IMR-90 (cell line): ENCODE measurements at regions not wholly inside any gene's neighbourhood (a gene's known extent, or its start where the extent isn't known, plus 50 kb on each side); places are given as distances from the start of the nearest gene placed in this dataset.

Experiments used
- ATAC-seq: fragments of 200-7000 bp; cut with Tn5 transposase; 2 replicates; pipeline ENCODE4 v1.9.1; 2020; ENCODE audit warnings: low read depth, mild to moderate bottlenecking, moderate library complexity
- BruUV-seq: library from RNA; stranded (reverse); fragments of 400-500 nt; replicated peaks from 2 replicates; lab custom pipeline; 2021; lab: Mats Ljungman, UMichigan
- CTCF ChIA-PET: fragments of 300-600 bp; formaldehyde crosslinking; extraction: SDS; loops from one replicate; lab custom pipeline; 2021; ENCODE audit warnings: antibody characterized with exemption; lab: Yijun Ruan, JAX
- POLR2A ChIA-PET: fragments of 300-600 bp; sonication (Branson Sonifier 250); formaldehyde crosslinking; loops from one replicate; lab custom pipeline; 2022; ENCODE audit warnings: antibody characterized with exemption; ENCODE audit not compliant: unreplicated experiment; lab: Charles Lee
- DNase-seq: peaks from one replicate; pipeline ENCODE4 v3.0.0; 2013
- H2AFZ ChIP-seq: replicated peaks from 2 replicates; pipeline ENCODE3; 2013; ENCODE audit warnings: low read length, mild to moderate bottlenecking; ENCODE audit not compliant: poor library complexity
- H2AK5ac ChIP-seq: 2 replicates; pipeline ENCODE4 v1.6.1; 2013; ENCODE audit warnings: low read depth, low read length, inconsistent platforms
- H2AK9ac ChIP-seq: replicated peaks from 2 replicates; pipeline ENCODE3; 2013; ENCODE audit warnings: mild to moderate bottlenecking, low read depth, low read length, moderate library complexity; ENCODE audit not compliant: poor library complexity
- H2BK120ac ChIP-seq: 2 replicates; pipeline ENCODE4 v1.6.1; 2013; ENCODE audit warnings: low read depth, low read length, inconsistent platforms
- H2BK15ac ChIP-seq: 3 replicates; pipeline ENCODE4 v1.6.1; 2013; ENCODE audit warnings: low read depth, low read length, inconsistent platforms
- H2BK20ac ChIP-seq: 2 replicates; pipeline ENCODE4 v1.6.1; 2013; ENCODE audit warnings: low read depth, mild to moderate bottlenecking, inconsistent platforms, low read length, moderate library complexity
- H2BK5ac ChIP-seq: 2 replicates; pipeline ENCODE4 v1.6.1; 2013; ENCODE audit warnings: mild to moderate bottlenecking, low read depth, low read length, inconsistent platforms; ENCODE audit not compliant: poor library complexity, severe bottlenecking
- H3K14ac ChIP-seq: replicated peaks from 2 replicates; pipeline ENCODE4 v1.6.1; 2013; ENCODE audit warnings: low read depth, low read length, inconsistent platforms
- H3K18ac ChIP-seq: 2 replicates; pipeline ENCODE4 v1.6.1; 2013; ENCODE audit warnings: low read depth, low read length, control low read depth
- H3K23ac ChIP-seq: 2 replicates; pipeline ENCODE4 v1.6.1; 2013; ENCODE audit warnings: low read depth, low read length, inconsistent platforms
- H3K27ac ChIP-seq: 2 replicates; pipeline ENCODE4 v1.5.1; 2013; ENCODE audit warnings: mild to moderate bottlenecking, control low read depth, low read length; ENCODE audit not compliant: insufficient read depth
- H3K27me3 ChIP-seq: 2 replicates; pipeline ENCODE4 v1.6.1; 2013; ENCODE audit warnings: low read length; ENCODE audit not compliant: control insufficient read depth, insufficient read depth
- H3K36me3 ChIP-seq: 2 replicates; pipeline ENCODE4 v1.6.1; 2013; ENCODE audit warnings: low read length, mixed read lengths; ENCODE audit not compliant: control insufficient read depth, insufficient read depth
- H3K4ac ChIP-seq: 2 replicates; pipeline ENCODE4 v1.6.1; 2013; ENCODE audit warnings: low read depth, low read length, inconsistent platforms
- H3K4me1 ChIP-seq: 2 replicates; pipeline ENCODE4 v1.6.1; 2013; ENCODE audit warnings: low read length, mixed read lengths; ENCODE audit not compliant: control insufficient read depth, insufficient read depth
- H3K4me2 ChIP-seq: 2 replicates; pipeline ENCODE4 v1.6.1; 2013; ENCODE audit warnings: low read depth, mild to moderate bottlenecking, control low read depth, low read length, moderate library complexity
- H3K4me3 ChIP-seq: 2 replicates; pipeline ENCODE4 v1.5.1; 2013; ENCODE audit warnings: low read depth, mild to moderate bottlenecking, control low read depth, low read length, moderate library complexity; ENCODE audit not compliant: insufficient read depth
- H3K56ac ChIP-seq: 2 replicates; pipeline ENCODE4 v1.6.1; 2013; ENCODE audit warnings: low read length, inconsistent platforms; ENCODE audit not compliant: insufficient read depth; ENCODE audit errors: extremely low read depth
- H3K79me1 ChIP-seq, 2 experiments: 2 replicates each; pipeline ENCODE4 v1.6.1; 2013; ENCODE audit warnings: low read length in 2 of 2, inconsistent platforms in 1 of 2, low read depth in 1 of 2
- H3K9ac ChIP-seq: 2 replicates; pipeline ENCODE4 v1.6.1; 2013; ENCODE audit warnings: low read depth, low read length, control low read depth
- H3K9me1 ChIP-seq: 2 replicates; pipeline ENCODE4 v1.6.1; 2013; ENCODE audit warnings: low read length, inconsistent platforms; ENCODE audit not compliant: insufficient read depth
- H3K9me3 ChIP-seq: 2 replicates; pipeline ENCODE4 v1.6.1; 2013; ENCODE audit warnings: low read length; ENCODE audit not compliant: control insufficient read depth, insufficient read depth
- H4K20me1 ChIP-seq: 2 replicates; pipeline ENCODE4 v1.6.1; 2013; ENCODE audit warnings: low read length, inconsistent platforms; ENCODE audit not compliant: insufficient read depth
- H4K5ac ChIP-seq: 2 replicates; pipeline ENCODE4 v1.6.1; 2013; ENCODE audit warnings: mild to moderate bottlenecking, low read depth, low read length, control low read depth
- H4K8ac ChIP-seq, 2 experiments: 2 replicates each; pipeline ENCODE4 v1.6.1; 2013; ENCODE audit warnings: low read depth in 2 of 2, low read length in 2 of 2, control low read depth in 1 of 2, inconsistent platforms in 1 of 2
- H4K91ac ChIP-seq: 2 replicates; pipeline ENCODE4 v1.6.1; 2013; ENCODE audit warnings: low read depth, low read length, inconsistent platforms; ENCODE audit not compliant: insufficient read depth
- BHLHE40 ChIP-seq: fragments of 150-350 bp; IDR thresholded peaks from 2 replicates; pipeline ENCODE4 v1.6.1; 2016; ENCODE audit warnings: mild to moderate bottlenecking, low read depth, low read length
- CHD1 ChIP-seq: IDR thresholded peaks from 2 replicates; pipeline ENCODE4 v1.6.1; 2012; ENCODE audit warnings: low read depth, low read length, improper control_type of control experiment
- ELK1 ChIP-seq: fragments of 150-350 bp; IDR thresholded peaks from 2 replicates; pipeline ENCODE4 v1.6.1; 2016; ENCODE audit warnings: low read depth, mild to moderate bottlenecking, low read length, moderate library complexity, borderline replicate concordance
- MAFK ChIP-seq: IDR thresholded peaks from 2 replicates; pipeline ENCODE4 v1.6.1; 2012; ENCODE audit warnings: low read depth, low read length, improper control_type of control experiment
- MAZ ChIP-seq: IDR thresholded peaks from 2 replicates; pipeline ENCODE4 v1.6.1; 2012; ENCODE audit warnings: low read depth, mild to moderate bottlenecking, low read length, improper control_type of control experiment, moderate library complexity, borderline replicate concordance
- MXI1 ChIP-seq: IDR thresholded peaks from 2 replicates; pipeline ENCODE4 v1.6.1; 2012; ENCODE audit warnings: low read depth, mild to moderate bottlenecking, low read length, moderate library complexity, borderline replicate concordance
- POLR2A ChIP-seq: IDR thresholded peaks from 2 replicates; pipeline ENCODE4 v1.6.1; 2012; ENCODE audit warnings: mild to moderate bottlenecking, low read depth, low read length
- RCOR1 ChIP-seq: IDR thresholded peaks from 2 replicates; pipeline ENCODE4 v1.6.1; 2012; ENCODE audit warnings: mild to moderate bottlenecking, low read length, improper control_type of control experiment; ENCODE audit not compliant: insufficient replicate concordance
- SMC3 ChIP-seq: fragments of 150-350 bp; IDR thresholded peaks from 2 replicates; pipeline ENCODE4 v1.6.1; 2016; ENCODE audit warnings: low read depth, mild to moderate bottlenecking, antibody characterized with exemption, low read length, moderate library complexity
- USF2 ChIP-seq: fragments of 150-350 bp; IDR thresholded peaks from 2 replicates; pipeline ENCODE4 v1.6.1; 2017; ENCODE audit warnings: mild to moderate bottlenecking, antibody characterized with exemption, low read length, low read depth
- WGBS, 2 experiments: methylation state at CpG; one replicate each; pipeline versions ENCODE4 v1.1.5 to v1.1.7; 2013; ENCODE audit warnings: missing lambda C conversion rate in 2 of 2; ENCODE audit not compliant: insufficient read length in 1 of 2; ENCODE audit errors: extremely low coverage in 2 of 2; 5-methylcytosine and 5-hydroxymethylcytosine counted together
- dilution Hi-C: fragments of 300-500 bp; cut with HindIII; formaldehyde crosslinking; loops from one replicate; pipeline ENCODE4 v1.14.3; 2018; ENCODE audit warnings: low sequenced_read_pairs; ENCODE audit not compliant: unreplicated experiment
- in situ Hi-C: fragments of 300-500 bp; cut with MboI; formaldehyde crosslinking; loops from 3 replicates; pipeline ENCODE4 v1.14.3; 2019; ENCODE audit warnings: low sequenced_read_pairs, inconsistent platforms, mixed read lengths
- intact Hi-C: fragments of 100-400 bp; cut with micrococcal nuclease; formaldehyde crosslinking; loops from 2 replicates; pipeline ENCODE4 v1.10.0; 2022

- Histone ChIP-seq H2BK20ac (no peak overlapping the region), H4K5ac (no peak overlapping the region), H3K23ac (no peak overlapping the region), H4K8ac (no peak overlapping the region), H3K18ac (no peak overlapping the region), H3K9me1 (peaks cover 4% of the 10 kb centered on the region; the same call in 1 of the 2 replicates), H2AK9ac (no peak overlapping the region), H3K4me3 (no peak overlapping the region), H3K27ac (no peak overlapping the region), H3K14ac (no peak overlapping the region), H2AFZ (peak overlapping the region; percentile 61), H3K4ac (no peak overlapping the region), H3K36me3 (no peaks in the 10 kb centered on the region), H3K9me3 (no peaks in the 10 kb centered on the region), H4K91ac (no peak overlapping the region), H2BK5ac (no peak overlapping the region), H3K4me1 (peaks cover 2% of the 10 kb centered on the region; the same call in 1 of the 2 replicates), H4K20me1 (no peaks in the 10 kb centered on the region), H2BK15ac (no peak overlapping the region), H2BK120ac (no peak overlapping the region), H3K9ac (no peak overlapping the region), H3K56ac (no peak overlapping the region), H3K4me2 (no peak overlapping the region), H3K79me1 (no peaks in the 10 kb centered on the region), H3K27me3 (no peaks in the 10 kb centered on the region), H2AK5ac (no peak overlapping the region)
- no TSS peak for BruUV-seq
- ATAC-seq: no peak
- ChIA-PET POLR2A (no interaction called here), CTCF (interaction anchor here (1.3 kb wide), 1 partner anchor 8 kb away, joined by 3 read pairs; no protein-coding TSS in a partner anchor)
- TF ChIP-seq USF2 (no peak), BHLHE40 (no peak), POLR2A (no peak), MAZ (no peak), RCOR1 (no peak), MAFK (no peak), CHD1 (no peak), MXI1 (no peak), ELK1 (no peak), SMC3 (no peak)
- DNase-seq: peak; percentile 28
- dilution Hi-C loops (no loop called here), in situ Hi-C loops (loop anchor here (25.0 kb wide), 1 partner anchor 439 kb away; no protein-coding TSS in a partner anchor), intact Hi-C loops (no loop called here)
- 100% methylated on average over 1 of the region's 2 CpGs; no CpG with 5 or more reads in 1 of the 2 experiments for WGBS, 2 experiments
These were observed 156.9 kb upstream of the SNX19 start for GRCh38 chr11:131073167-131073566.
